ENCODE measurements at regions not wholly inside any gene's neighbourhood (a gene's known extent, or its start where the extent isn't known, plus 50 kb on each side); places are given as distances from the start of the nearest gene placed in this dataset.
"Not testable (repeated sequence)": the region's sequence is repeated elsewhere in the genome, so short reads cannot be mapped to it uniquely, and the experiment has no call there.

- DNase-seq (ENCODE audit: low spot score) = no peak
These were observed 62.1 kb downstream of the ZWINT start for GRCh38 chr10:56298941-56299340.

DNA sequence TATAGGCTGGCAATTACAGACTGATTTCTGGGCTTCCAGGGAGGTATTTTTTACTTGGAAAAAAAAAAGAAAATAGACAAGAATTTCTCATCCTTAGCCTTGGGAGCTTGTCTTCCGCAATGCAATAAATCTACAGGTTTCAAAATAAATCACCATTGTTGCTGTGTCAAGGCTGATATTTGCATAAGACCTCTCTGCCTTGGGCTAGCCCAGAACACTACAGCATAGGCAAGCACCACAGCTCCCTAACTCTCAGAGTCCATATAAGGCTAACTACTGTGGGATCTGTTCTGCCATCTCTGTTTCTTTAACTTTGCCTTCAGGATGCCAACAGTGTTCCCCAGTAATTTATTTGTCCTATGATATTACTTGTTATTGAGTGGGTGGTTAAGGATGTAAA, 64.4 kb downstream of the ZWINT start:
- DNase-seq (ENCODE audit: low spot score) = no peak

DNA sequence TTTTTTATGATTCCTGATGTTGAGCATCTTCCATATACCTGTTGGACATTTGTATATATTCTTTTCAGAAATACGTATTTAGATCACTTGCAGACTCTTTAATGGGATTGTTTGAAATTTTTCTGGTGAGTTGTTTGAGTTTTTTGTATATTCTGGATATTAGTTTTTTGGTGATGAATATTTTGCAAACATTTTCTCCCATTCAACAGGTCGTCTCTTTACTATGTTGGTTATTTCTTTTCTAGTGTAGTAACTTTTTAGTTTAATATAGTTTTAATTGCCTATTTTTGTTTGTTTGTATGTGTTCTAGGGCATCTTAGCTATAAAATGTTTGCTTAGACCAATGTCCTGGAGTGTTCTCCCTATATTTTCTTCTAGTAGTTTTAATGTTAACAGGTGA, 72.7 kb downstream of the ZWINT start:
- DNase-seq (ENCODE audit: low spot score) = no peak

DNA sequence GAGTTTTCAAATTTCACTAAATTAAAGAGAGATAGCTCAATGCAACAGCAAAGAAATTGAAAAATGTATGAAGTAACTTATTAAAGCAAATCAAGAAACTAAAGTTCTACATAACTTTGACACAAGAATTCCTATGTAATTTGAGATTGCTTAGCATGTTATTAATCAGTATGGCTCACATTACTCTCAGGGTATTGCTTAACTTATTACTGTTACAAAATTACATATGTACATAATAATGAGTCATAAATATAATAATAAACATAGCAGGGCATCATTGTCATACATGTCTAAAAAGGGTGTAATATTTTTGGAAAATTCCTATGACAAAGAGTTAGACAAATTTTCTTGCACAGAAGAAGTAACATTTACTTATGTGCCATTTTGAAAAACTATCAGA, 75.0 kb downstream of the ZWINT start:
- DNase-seq (ENCODE audit: low spot score) = no peak

DNA sequence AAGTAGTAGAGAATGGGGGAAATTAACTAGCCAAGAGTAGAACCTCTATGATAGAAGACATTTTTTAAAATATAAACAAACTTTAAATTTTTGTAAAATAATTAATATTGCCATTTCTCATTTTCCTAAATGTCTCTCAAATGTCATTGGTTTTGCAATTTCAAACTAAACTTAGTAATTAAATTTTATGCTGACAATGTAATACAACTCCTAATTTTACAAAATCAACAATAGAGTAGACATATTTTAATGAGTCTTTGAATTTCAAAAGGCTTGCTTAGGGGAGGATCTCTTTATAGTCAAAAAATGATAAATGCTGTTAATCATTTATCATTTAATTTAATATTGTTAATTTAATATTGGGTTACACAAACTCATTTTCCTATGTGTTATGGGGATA, 81.8 kb downstream of the ZWINT start:
- DNase-seq (ENCODE audit: low spot score) = no peak

DNA sequence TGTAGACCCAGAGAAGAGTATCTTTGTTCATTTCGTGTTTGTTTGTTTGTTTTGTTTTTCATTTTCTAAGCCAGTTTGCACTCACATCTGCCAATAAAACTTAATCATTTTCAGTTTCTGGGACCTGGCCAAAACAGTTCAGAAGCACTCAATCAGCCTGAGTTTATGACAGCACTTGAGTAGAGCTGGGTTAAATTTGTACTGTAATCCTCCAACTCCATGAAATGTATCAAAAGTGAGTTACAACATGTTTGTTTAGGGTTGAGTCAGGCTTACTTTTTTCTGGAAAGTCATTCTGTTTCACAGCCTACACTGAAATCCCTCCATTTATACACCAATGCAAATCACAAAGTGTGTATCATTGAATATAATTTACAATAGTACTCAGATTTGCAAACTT, 91.9 kb downstream of the ZWINT start:
- DNase-seq (ENCODE audit: low spot score) = no peak

GRCh38 chr10:56266120-56266519, 94.9 kb downstream of the ZWINT start:
- no peak for DNase-seq (ENCODE audit: low spot score)

DNA sequence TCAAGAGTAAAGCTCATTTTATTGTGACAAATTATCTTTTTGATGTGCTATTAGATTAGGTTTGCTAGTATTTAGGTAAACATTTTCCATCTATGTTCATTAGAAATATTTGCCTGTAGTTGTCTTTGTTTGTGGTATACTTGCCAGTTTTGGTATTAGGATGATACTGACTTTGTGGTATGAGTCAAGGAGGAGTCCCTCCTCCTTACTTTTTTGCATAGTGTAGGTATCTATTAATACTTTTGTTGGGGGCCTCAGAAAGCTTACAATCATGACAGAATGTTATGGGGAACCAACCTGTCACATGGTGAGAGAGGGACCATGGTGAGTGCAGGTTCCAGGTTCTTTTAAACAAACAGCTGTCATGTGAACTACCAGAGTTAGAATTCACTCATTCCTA, 102.1 kb downstream of the ZWINT start:
- DNase-seq (ENCODE audit: low spot score) = no peak

GRCh38 chr10:56258378-56258777, 102.7 kb downstream of the ZWINT start:
- DNase-seq (ENCODE audit: low spot score) = no peak

DNA sequence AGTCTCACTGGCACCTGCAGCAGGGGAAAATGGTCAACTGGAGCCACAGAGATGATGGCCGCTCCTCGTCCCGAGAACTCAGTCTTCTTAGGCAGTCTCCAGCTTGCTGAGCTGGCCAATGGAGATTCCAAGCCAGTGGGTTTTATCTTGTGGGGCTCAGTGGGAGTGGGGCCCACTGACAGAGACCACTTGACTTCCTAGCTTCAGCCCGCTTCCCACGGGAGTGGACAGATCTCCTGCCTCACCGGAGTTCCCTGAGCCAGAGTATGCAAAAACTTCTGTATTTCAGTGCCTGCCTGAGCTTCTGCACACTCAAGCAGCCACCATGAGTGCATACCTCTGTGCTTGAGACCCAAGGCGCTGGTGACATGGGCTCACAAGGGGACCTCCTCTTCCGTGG, 105.8 kb downstream of the ZWINT start:
- DNase-seq (ENCODE audit: low spot score) = no peak

GRCh38 chr10:56240471-56240870, 120.6 kb downstream of the ZWINT start:
- no peak for DNase-seq (ENCODE audit: low spot score)

DNA sequence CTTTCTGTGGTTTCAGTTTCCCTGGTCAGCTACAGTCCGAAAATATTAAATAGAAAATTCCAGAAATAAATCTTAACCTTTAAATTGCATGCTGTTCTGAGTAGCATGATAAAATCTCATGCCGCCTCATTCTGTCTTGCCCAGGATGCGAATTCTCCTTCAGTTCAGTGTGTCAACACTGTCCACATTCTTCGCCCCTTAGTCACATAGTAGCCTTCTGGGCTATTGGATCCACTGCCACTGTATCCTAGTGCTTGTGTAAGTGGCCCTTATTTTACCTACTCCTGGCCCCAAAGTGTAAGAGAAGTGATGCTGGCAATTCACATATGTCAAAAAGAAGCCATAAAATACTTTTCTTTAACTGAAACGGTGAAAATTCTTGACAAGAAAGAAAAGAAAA, 129.6 kb downstream of the ZWINT start:
- no peak for DNase-seq (ENCODE audit: low spot score)

- no peak for DNase-seq (ENCODE audit: low spot score)
These were observed 138.8 kb downstream of the ZWINT start for GRCh38 chr10:56222237-56222636.

DNA sequence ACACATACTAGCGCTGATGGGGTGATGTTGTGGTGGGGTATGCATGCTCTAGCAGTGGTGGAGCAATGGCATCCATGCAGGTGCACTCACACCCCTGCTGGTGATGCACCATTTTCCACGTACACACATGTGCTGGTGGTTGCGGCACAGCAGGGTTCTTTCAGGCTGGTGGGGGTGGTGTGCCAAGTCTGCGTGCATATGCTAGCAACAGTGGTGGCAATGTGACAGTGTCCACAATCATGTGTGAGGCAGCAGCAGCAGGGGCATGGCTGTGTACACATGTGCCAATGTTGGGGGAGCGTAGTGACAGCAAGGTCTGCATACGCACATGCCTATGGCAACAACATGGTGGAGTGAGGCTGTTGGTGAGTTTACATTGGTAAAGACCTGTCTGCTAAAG, 148.1 kb downstream of the ZWINT start:
- DNase-seq (ENCODE audit: low spot score) = no peak

DNA sequence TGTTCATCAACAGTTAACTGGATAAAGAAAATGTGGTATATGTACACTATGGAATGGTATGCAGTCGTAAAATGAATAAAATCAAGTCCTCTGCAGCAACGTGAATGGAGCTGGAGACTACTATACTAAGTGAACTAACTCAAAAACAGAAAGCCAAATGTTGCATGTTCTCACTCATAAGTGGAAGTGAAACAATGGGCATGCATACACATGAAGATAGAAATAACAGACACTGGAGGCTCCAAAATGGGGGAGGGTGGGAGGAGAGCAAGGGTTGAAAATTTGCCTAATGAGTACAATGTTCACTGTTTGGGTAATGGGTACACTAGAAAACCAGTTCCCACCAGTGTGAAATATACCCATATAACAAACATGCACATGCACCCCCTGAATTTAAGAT, 179.5 kb downstream of the ZWINT start:
- no peak for DNase-seq (ENCODE audit: low spot score)

GRCh38 chr10:56178210-56178609, 182.8 kb downstream of the ZWINT start:
- no peak for DNase-seq (ENCODE audit: low spot score)

- not testable (repeated sequence) for DNase-seq (ENCODE audit: low spot score)
These were observed 206.0 kb downstream of the ZWINT start for GRCh38 chr10:56155091-56155513.

GRCh38 chr10:56146806-56147205, 214.3 kb downstream of the ZWINT start:
- no peak for DNase-seq (ENCODE audit: low spot score)

DNA sequence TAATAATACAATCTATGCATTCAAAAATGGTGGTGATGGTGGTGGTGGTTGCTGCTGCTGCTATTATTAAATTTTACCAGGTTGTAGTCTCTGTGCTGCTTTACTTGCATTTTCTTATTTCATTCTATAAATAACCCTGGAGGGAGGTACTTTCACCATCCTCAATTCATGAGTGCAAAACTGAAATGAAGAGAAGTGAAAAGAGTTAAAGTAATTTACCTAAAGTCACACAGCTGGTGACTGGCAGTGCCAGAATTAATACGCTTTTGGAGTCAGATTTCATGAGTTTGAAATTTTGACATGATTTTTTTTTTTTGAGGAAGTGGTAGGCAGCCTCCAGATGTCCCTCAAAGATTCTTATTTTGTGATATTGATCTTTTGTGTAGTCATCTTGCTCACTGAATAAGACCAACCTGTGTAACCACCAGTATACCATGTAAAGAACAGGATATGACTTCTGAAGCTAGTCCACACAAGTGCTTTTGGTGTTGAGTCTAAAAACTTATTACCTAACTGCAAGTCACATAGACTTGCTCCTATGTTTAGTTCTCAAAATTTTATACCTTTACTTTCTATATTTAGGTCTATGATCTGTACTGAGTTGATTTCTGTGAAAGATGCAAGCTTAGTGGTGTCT, 218.8 kb downstream of the ZWINT start:
- no peak for DNase-seq (ENCODE audit: low spot score)

GRCh38 chr10:56139405-56139804, 221.7 kb downstream of the ZWINT start:
- no peak for DNase-seq (ENCODE audit: low spot score)

GRCh38 chr10:56135828-56136227, 225.2 kb downstream of the ZWINT start:
- no peak for DNase-seq (ENCODE audit: low spot score)

DNA sequence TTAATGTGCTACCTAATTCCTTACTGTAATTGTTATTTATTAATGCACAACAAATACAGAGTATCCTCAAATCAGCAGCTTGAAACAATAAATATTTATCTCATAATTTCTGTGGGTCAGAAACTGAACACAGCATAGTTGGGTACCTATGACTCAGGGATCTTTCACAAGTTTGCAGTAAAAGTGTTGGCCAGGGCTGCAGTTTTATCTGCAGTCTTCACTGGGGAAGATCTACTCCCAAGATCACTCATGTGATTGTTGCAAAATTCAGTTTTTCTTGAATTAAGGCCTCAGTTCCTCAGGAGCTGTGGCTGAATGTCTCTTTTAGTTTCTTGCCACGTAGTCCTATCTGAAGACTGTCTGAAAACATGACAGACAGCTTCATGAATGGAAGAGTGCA, 237.8 kb downstream of the ZWINT start:
- no peak for DNase-seq (ENCODE audit: low spot score)

DNA sequence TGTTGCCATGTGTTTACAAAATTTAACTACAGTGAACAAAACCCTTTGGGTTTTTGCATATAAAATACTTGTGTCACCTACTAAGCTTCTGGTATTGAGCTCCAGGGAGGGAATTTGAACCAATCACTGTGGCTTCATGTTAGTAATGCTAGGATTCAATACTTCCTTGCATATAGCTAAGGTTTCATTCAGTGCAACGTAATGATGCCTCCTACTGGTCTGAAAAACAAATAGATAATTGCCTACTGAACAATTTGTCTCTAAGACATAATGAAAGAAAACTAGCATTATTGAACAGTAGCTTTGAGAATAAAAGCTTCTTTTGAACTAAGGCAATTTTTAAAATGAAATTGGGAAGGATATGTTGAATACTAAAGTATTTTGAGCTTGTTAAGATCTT, 244.4 kb downstream of the ZWINT start:
- DNase-seq (ENCODE audit: low spot score) = no peak

DNA sequence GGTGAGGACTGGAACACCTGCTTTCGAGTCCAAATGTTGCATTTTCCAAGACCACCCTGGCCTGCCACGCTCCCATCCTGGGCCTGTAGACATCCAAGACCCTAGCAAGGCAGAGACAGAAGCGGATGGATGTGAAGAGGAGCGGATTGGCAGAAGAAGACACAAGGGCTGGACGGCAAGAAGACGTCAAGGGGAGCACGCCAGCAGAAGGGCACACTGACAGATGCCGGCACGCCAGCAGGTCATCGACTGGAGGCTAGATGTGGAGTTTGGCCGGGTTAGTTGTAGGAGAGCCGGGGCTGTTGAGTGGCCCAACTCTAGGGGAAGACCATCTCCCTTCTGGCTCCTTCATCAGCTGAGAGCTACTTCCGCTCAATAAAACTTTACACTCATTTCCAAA, 251.6 kb downstream of the ZWINT start:
- DNase-seq (ENCODE audit: low spot score) = no peak

- DNase-seq (ENCODE audit: low spot score) = no peak
These were observed 256.1 kb downstream of the ZWINT start for GRCh38 chr10:56104923-56105322.

All from left forelimb (tissue), 1 donor.